NCI-H2227 (cell line): ENCODE measurements at regions not wholly inside any gene's neighbourhood (a gene's known extent, or its start where the extent isn't known, plus 50 kb on each side); places are given as distances from the start of the nearest gene placed in this dataset.

Source experiments
- DNase-seq: peaks from one replicate; lab custom pipeline; 2025; ENCODE audit not compliant: unreplicated experiment; lab: John Stamatoyannopoulos, UW

DNA sequence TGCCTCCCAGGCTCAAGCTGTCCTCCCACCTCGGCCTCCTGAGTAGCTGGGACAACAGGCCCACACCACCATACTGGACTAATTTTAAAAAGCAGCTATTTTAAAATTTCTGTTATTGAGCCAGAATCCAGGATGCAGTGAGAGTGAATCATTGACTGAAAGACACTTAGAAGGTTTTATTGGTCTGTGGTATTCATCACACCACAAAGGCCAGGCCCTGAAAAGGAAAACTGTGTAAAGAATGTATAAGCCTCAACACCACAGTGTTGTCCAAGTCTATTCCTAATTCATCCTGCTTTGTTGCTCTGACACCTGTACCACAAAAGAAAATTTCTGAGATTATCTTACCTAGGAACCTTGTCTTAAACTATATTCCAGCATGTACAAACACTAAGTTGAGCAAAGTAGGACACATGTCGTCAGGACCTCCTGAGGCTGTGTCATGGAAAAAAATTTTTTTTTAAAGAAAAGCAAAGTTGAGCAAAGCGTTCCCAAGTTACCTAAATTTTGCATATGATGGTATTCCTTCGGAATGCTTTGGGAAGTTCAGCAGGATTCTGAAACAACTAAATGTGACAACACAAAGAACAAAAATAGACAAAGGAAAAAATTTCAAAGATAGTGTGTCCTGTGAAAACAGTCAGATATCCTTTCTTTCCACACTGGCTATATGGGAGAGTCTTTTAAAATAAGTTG, 129.6 kb upstream of the MKLN1 start:
- no peak for DNase-seq

DNA sequence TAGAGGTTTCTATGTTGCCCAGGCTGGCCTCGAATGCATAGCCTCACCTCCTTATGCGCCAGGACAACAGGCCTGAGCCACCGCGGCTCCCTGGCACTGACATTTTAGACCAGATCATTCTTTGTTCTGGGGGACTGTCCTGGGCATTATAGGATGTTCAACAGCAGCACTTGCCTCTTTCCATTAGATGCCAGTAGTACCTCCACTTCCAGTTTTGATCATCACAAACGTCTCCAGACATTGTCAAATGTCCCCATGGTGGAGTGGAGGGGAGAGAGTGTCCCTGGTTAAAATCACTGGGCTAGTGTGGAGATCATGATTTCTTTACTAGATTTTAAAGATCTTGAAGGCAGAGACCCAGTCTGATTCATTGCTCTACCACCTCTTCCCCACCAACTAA, 125.2 kb upstream of the MKLN1 start:
- DNase-seq, result no peak

DNA sequence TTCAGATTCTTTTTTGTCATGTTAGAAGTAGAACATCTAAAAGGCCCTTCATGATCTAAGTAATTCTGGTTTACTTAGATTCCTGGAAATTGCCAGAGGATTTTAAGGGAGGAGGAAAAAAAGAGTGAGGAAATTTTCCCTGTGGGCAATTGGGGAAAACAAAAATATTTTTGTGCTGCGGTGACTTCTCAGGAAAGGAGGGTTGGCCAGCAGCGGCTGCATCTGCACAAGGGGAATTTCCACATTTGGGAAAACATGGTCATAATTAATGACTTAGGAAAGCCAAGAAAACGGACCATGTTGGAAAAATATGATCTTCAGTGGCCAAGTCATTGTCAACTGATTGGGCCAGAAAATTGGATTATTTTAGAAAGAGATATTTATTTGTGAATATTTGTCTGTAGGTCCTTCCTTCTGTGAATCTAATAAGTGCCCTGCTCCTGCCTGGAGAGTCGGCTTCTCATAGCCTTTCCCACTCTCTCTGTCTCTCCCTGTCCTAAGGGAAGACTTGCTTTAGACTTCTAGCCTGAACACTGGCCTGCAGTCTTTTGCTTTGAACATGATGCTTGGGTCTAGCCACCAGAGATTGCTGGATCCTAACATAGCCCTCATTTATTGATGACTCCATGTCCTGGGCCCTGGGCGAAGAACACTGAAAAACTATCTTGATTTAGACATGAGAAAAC, 124.2 kb upstream of the MKLN1 start:
- DNase-seq, result no peak

DNA sequence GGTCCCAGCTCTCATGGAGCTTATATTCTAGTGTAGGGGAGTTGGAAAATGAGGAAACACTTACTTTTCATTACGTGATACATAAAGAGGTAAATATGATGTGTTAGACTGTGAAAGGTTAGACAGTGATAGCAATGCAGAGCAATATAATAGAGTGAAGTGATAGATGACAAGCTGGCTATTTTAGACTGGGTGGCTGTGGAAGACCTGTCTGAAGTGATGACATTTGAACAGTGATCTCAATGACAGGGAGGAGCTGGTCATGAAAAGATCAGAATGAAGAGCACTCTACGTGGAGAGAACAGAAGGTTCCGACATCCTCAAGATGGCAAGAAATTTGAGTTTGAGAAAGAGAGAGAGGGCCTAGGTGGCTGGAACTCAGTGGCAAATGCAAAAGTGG, 118.9 kb upstream of the MKLN1 start:
- DNase-seq, result no peak

DNA sequence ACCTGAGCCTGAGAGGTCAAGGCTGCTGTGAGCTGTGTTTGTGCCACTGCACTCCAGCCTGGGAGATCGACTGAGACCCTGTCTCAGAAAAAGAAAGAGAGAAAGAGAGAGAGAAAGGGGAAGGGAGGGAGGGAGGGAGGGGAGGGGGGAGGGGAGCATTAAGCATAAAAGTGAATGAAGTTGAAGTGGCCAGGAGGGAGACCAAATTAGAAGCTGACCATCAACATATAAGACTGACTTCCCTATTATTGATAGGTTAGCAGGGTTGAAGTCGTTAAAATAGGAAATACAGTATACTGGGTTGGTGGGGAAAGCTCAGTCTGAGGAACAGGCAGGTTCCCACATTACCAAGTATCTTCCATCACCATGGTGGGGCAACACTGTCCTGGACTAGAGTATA, 117.1 kb upstream of the MKLN1 start:
- DNase-seq, result no peak

DNA sequence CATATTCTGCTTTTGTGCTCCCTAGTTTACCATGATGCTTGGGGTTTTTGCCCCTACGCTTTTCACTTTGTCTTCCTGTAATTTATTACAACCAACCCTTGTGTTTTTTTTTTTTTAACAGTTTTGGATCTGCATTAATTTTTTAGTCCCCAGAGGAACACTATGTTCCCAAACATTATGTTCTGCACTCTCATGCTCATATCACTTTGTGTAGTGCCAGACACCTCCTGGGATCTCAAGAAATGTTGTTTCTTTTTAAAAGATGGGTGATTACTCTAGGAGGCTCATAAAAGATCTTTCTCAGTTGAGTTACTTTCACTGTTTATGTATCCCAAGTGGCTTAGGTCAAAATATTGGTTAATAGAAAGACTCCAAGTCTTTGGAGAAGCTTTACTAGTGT, 116.2 kb upstream of the MKLN1 start:
- no peak for DNase-seq

DNA sequence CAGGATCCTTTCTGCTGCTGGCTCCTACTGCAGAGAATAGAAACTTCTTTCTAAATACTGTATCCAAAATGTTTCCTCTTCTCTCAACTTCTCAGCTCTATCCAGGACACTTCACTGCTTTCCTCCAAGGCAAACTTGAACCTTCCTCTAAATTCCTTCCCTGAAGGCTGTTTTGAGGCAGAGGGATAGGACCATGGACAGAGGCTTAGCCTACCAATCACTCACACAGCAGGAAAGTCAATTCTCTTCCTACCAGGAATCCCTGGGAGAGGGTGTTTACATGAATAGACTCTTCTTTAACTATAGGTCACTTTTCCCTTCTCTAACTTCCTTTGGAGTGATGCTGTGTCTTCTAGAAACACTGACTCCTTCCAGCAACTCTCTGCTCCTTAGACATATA, 115.6 kb upstream of the MKLN1 start:
- no peak for DNase-seq

DNA sequence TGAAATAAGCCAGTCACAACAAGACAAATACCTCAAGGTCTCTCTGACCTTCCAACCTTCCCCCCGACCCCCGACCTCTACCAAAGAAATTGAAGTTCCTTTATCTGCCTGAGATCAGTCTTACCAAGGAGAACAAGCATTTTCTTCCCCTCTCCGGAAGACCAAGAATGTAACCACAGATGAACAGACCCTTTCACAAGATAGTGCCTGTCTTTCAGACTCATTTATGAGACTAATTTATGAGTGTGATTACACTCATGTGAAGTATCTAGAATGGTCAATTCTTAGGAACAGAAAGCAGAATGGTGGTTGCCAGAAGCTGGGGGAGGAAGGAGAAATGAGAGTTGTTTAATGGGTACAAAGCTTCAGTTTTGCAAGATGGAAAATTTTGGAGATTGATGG, 108.9 kb upstream of the MKLN1 start:
- DNase-seq, result no peak

DNA sequence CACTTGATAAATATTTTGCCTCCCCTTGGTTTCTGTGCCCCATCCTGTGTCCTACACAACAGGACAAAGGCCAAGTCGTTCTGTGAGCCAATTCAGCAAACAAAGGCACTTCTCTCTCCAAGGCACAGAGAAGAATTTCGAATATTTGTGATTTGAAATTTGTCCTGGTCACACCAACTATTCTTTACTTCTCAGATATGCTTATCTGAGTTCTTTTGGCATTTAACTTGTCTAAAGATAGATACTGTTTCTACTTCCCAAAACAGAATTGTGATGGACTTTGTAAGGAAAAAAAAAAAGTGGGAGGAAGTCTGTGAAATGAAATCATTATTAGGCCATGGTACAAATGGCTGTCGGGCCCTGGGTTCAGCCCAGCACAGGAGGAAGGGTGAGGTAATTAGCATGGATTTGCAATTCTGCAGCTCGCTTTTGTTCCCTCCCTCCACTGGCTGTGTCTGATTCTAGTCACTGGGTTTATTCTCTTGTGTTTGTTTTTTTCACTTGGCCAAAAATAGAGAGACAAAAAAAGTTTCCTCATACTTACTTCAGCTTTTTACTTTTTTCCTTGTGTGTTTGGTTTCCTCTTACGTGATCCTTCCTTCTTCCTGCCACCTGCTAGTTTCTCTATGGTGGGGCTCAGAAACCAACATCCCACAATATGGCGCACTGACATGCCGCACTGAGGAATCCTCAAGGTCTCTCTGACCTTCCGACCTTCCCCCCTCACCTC, 108.2 kb upstream of the MKLN1 start:
- DNase-seq, result no peak

DNA sequence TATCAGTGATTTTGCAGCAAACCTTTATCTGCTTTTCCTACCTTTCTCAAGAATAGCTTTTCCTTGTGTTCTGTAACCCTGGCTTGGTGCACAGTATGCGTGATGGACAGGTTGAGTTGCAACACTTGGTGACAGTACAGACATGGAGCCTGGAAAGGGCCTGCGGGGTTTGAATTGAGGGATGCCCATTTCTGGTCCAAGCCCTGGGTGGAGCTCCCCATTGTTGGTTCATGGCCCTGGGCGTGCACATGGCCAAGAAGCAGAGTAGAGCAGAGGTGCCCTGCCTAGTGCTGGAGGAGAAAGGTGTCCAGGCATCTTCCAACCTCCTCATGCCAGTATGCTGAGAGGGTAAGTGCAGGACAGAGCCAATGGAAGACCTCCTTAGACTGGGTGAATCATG, 106.6 kb upstream of the MKLN1 start:
- no peak for DNase-seq

DNA sequence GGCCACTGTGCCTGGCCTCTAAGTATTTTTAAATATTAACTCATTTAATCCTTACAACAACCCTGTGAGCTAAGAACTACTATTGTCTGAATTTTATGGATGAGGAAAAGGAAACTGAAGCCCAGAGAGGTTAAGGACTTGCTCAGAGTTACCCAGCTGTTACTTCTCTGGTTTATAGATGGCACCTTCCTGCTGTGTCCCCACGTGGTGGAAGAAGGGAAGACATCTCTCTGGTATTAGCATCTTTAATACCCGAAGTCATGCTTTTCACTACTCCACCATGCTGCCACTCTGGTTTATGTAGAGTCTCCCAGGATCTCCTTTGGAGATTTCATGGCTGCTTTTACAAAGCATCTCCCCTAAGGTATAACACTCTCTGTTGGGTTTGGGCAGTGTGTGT, 105.5 kb upstream of the MKLN1 start:
- DNase-seq, result no peak

DNA sequence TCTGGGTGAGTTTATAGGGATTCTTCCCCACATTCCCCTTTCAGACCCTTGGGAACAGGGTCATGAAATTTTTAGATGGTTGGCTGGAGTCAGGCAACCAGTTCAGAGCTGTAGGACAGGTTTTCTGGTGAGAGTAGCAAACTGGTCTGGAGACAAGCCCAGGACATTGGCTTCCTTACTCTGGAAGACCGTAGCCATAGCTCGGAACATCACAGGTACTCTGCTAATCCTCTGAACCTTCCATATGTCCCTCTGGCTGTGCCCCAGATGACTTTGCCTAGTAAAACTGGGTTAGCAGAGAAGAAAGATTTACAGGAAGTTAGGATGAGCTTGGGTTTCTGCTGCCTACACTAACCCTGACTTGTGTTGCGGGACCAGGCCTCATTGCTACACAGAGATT, 104.5 kb upstream of the MKLN1 start:
- no peak for DNase-seq

DNA sequence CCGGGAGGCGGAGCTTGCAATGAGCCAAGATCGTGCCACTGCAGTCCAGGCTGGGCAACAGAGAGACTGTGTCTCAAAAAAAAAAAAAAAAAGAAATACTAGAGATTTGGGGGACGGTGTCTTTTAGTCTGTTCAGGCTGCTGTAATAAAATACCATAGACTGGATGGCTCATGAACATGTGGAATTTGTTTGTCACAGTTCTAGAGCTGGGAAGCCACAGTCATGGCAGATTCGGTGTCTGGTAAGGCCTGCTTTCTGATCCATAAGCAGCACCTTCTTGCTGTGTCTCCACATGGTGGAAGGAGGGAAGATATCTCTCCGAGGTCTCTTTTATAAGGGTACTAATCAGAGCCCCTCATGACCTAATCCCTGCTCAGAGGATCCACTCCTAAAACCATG, 102.7 kb upstream of the MKLN1 start:
- no peak for DNase-seq

DNA sequence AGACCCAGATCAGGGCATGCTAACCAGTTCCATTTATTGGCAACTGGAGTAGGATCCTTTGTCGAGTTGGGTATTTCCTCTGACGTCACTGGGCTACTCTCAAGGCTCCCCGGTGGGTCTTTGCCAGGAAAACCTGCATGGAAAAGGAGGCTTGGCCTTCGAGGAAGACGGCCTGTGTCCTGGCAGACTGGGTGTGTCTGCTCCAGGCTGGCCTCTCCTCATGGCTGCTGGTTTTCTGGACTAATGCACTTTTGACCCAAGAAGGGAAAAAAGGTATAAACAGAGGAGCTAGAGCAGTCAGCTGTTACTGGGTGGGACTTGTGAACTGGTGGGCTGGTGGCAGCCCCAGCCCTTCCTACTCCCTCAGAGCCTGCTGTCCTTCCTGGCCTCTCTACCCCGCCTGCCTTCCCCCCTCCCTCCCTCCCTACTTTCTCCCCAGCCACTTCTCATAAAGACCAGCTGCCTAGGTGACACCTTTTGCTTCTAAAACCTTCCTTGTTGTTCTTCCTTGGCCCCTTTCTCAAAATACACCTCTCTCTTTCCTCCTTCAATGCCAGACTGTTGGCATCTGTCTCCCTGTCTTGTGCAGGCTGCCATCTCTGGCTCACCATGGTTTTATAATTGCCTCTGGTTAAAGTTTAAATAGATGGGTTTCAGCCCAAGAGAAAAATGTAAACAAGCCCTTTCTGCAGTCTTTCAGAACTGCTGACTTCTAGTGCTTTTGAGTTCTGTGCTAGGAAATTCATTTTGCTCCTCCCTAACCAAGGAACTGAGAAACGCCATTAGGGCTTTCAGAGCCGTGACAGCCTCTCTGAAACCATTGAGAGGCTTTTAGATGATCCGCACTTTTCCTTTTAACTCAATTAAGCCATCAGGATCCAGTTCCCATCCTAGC, 101.8 kb upstream of the MKLN1 start:
- DNase-seq, result peak; percentile 39

DNA sequence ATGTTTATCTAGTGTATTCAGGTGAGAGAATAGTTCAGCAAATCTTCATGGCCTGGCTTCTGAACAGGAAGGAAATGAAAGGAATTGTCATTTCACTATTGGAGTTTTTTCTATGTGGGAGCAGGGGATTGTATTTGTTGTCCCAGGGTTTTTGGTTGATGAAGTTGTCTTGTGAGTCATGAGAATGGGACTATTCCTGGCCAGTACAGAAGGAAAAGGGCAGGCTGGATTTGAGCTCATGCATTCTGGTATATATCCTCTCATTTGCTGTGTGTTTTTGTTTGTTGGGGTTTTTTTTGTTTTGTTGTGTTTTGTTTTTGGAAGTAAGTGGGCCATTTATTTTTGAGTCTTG, 101.2 kb upstream of the MKLN1 start:
- DNase-seq, result no peak

DNA sequence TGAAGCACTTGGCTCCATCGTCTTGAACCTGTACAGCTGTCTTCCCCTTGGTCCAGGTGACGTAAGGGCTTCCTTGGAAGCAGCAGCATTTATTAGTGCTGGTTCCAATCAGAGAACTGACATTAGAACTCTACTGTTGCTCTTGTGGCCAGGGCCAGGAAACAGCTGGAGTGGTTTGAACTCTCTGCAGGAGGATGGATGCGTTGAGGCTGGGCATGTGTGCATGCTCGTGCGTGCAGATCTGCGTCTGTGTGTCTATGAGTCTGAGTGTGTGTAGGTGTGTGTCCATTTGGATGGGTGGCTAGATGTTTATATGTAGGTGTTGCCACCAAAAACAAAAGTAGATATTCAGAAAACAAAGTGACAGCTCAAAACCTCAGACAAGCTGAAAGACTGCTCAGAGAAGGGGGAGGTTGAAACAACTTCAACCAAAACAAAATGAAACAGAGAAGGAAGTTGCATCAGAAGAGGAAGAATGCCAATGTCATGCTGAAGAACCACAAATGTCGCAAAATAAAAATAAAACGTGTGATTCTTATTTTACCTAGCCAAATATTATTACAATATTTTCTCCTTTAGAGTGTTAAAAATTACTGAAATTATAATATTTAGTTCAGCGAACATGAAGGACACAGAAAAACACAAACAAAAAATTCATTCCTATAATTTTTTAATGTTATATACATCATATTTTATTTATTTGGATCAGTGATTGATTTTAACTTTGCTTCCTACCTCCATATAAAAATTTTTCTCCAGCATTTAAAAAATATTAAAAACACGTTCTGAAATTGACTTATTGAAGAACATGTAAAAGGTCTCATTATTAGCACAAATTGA, 96.1 kb upstream of the MKLN1 start:
- no peak for DNase-seq

DNA sequence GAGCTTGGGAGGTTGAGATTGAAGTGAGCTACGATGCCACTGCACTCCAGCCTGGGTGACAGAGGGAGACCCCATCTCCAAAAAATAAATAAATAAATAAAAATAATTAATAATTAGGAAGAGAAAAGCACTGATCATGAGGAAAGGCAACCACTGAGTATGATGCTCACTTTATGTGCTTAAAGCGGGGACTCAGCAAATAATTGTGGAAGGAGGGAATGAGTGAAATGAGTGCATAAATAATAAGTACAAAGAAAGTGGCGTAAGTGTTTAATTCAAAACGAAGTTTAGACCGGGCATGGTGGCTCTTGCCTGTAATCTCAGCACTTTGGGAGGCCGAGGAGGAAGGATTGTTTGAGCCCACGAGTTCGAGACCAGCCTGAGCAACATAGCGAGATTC, 94.9 kb upstream of the MKLN1 start:
- DNase-seq, result no peak

DNA sequence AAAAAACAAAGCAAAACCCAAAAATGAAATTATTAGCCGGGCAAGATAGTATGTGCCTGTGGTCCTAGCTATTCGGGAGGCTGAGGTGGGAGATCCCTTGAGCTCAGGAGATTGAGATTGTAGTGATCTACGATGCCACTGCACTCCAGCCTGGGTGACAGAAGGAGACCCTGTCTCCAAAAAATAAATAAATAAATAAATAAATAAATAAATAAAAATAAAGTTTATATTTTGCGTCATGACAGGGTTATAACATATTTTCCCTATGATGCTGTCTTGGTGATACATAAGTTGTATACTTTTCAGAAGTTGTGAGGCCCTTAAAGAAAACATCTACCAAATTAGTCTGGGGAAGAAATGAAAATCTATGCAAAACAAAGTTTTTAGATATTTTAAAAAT, 94.5 kb upstream of the MKLN1 start:
- DNase-seq, result no peak

DNA sequence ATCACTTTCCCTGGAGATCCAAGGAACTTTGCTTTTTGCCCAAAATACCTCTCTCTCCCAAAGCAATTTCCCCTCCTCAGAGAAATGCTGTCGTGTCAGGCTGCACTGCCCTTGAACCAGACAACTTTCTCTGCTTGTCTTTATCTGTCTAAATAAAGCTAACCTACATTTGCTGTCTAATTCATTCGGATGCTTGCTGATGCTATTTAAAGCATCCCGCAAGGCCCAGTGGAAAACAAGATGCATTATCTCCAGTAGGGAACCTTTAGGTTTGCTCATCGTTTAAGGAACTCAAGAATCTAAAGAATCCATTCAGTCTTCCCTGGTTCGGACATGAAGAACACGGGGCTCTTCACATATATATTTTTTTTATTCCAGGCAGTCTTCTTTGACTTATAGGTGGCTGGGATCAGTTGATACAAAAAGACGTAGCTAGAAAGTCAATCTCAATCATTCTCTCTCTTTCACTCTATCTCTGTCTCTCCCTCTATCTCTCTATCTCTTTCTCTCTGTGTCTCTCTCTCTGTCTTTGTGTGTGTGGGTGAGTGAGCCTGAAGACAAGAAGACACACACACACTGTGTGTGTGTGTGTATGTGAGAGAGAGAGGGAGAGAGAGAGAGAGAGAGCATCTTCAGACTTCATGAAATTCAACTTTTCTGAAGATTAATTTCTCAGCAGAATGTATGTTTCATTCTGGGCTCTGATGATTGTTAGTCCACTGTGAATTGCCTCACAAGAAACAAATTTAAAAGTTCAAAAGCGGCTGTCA, 92.8 kb upstream of the MKLN1 start:
- DNase-seq, result no peak
